ENCODE measurements at regions not wholly inside any gene's neighbourhood (a gene's known extent, or its start where the extent isn't known, plus 50 kb on each side); places are given as distances from the start of the nearest gene placed in this dataset.
A peak's percentile ranks its signal among the peaks of the same experiment; 100 is the strongest.
"Not testable (repeated sequence)": the region's sequence is repeated elsewhere in the genome, so short reads cannot be mapped to it uniquely, and the experiment has no call there.

DNA sequence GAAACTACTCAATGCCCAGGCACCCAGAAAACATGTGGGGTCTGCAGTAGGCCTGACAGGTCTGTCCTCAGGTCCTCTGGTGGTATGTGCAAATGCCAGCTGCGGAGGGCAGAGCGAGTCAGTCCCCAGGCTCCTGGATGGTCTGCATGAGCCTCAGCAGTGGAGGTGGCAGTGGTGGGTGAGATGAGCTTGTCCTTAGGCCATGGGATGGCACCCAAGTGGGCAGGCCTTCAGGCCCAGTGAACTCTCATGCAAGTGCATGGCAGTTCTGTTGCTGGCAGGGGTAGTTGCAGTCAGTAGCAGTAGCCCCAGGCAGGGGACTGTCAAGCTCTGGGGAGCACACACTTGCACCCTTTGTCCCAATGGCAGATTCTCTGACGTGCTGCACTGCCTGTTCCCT, 106.3 kb upstream of the ANXA10 start:
- H3K4me3 ChIP-seq (ENCODE audit: low read depth, low read length) = no peak overlapping the region
- DNase-seq (ENCODE audit: low read depth) = no peak

DNA sequence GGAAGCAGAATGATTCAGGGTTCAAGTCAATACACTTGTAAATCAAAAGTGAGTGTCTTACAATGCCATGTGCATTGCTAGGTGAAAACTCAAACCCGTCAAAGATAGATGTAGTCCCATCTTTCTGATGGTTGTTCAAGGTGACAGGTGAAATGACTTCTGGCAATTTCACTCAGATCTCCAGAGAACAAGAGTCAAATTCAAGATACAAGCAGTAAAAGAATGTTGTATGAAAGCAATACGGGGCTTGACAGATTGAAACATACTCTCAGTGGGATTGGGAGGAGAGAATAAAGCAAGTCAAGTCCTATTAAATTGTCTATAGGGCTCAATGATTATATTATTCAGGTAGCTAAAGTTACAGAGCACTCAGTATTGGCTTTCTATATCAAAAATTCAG, 105.1 kb upstream of the ANXA10 start:
- H3K4me3 ChIP-seq (ENCODE audit: low read depth, low read length) = no peak overlapping the region

DNA sequence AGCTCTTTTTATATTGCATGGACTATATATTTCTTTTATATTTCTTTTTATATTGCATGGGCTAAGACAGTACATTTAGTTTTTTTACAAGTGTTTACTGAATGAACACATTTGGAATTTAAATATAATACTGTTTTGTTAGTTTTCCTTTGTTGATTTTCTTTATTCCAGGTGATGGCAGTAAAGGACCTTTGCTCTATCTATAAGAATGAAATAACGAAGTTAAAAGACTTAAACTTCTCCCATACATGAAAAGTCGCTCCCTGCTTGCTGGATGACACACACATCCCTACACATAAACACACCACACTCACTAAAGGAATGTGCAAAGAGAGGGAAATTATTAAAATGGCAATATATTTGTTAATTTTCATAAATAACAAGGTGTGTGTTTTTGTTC, 102.5 kb upstream of the ANXA10 start:
- no peak for DNase-seq (ENCODE audit: low read depth)

More for the DNA sequence above, 105.1 kb upstream of the ANXA10 start:
- no peak for DNase-seq (ENCODE audit: low read depth)

DNA sequence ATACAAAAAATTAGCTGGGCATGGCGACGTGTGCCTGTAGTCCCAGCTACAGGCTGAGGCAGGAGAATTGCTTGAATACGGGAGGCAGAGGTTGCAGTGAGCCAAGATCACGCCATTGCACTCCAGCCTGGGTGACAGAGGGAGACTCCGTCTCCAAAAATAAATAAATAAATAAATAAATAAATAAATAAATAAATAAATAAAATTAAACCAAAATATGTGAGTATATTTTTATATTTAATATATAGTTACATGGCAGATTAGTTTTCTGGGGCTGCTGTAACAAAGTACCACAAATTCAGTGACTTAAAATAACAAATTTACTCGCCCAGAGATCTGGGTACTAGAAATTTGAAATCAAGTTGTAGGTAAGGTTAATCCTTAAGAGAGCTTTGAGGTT, 84.2 kb upstream of the ANXA10 start:
- not testable (repeated sequence) for DNase-seq (ENCODE audit: low read depth); H3K4me3 ChIP-seq (ENCODE audit: low read depth, low read length)

More for the DNA sequence above, 102.5 kb upstream of the ANXA10 start:
- no peak overlapping the region for H3K4me3 ChIP-seq (ENCODE audit: low read depth, low read length)

DNA sequence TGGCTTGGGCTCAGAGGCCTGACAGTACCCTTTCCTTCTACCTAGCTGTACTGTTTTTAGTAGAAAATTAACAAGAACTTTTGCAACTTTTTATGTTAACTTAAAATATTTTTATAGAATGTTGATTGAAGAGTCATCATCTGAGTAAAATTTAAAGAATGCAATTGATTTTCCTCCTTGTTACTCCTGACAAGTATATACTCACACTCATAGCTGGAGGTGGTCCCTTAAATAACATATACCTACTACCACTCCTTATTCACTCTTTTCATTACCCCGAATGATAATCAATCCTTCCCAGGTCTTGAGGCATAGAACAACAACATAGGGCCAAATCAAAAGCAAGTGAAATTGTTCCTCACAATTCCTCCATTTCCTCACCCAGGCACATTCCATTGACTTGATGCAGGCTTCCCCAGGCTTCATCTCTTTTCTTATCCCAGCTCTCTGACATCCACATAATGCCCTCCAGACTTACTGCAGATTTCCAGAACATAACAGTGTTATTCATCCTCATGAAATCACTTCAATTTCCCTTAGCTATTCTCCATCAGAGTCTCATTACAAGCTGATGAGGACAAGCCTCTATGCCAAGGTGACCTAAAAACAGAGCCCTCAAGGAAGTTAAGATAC, 73.2 kb upstream of the ANXA10 start:
- DNase-seq (ENCODE audit: low read depth) = peak; percentile 17
- no peak overlapping the region for H3K4me3 ChIP-seq (ENCODE audit: low read depth, low read length)

DNA sequence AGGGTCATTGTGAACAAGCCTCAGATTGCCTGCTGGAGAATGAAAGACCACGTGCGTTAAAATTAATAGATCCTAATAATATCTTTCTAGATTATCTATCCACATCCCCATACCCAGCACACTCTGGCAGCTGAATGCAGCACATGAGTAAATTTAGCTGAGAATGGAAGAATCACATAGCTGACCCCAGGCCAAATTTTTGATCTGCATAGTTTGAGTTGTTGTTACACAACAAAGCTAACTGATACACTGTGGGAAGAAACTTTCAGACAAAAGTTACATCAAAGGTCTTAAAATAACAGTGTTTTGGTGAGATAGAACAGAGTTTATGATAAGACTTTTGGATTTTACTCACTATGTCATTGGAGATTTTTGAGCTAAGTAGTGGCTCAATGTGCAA, 72.4 kb upstream of the ANXA10 start:
- no peak overlapping the region for H3K4me3 ChIP-seq (ENCODE audit: low read depth, low read length)
- DNase-seq (ENCODE audit: low read depth) = no peak

DNA sequence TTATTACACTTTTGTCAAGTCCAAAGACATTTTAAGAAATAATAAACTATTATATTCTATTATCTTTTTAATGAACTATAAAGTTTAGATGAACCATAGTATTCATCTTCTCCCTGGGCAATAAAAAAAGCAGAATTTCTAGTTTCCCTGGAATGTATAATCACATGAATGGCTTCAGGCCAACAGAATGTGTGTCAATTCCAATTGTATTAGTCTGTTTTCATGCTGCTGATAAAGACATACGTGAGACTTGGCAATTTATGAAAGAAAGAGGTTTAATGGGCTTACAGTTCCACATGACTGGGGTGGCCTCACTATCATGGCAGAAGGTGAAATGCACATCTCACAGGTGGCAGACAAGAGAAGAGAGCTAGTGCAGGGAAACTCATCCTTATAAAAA, 70.7 kb upstream of the ANXA10 start:
- no peak overlapping the region for H3K4me3 ChIP-seq (ENCODE audit: low read depth, low read length)
- no peak for DNase-seq (ENCODE audit: low read depth)

DNA sequence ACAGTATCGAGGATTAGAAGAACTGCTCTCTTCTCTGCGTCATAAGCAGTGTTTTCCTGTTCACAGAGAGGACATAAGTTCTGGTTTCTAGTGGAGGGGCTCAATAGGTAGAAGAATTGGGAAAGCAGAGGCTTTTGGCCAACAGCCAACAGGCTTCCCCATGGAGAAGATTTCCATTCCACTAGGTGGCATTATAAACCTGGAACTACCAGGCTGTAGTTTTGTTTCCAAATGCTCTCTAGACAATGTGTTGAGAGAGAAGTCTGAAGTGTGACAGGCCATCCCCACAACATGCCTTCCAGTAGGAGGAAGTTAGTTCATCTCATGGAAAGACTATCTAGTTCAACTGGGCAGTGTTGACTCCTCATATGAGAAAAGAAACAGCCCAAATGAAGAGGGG, 63.8 kb upstream of the ANXA10 start:
- no peak for DNase-seq (ENCODE audit: low read depth)
- H3K4me3 ChIP-seq (ENCODE audit: low read depth, low read length) = no peak overlapping the region

DNA sequence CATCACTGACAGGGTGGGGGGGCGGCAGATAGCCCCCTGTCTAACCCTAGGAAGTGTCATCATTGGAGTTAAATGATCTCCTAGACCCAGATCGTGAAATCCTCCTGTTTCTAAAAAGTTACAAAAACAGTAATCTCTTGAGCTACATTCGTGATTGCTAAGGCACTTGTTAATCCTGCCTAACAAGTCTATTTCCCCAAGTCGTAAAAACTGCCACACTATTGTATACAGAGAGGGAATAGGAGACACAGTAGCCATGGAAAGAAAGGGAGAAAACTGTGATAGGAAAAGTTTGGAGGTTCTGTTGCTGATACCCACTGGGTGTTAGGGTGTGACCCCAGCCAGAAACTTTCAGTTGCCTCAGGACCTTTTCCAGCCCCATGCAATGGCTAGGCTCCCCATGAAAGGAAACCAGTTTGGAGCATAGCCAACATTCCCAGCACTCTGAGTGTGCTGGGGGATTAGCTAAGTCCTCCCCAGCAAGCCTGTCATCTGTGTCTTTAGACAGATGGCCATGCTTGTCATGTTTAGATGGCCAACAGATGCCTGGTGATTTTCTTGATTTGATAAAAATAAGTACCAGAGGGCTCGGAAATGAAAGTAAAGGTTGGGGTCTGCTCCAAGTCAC, 63.3 kb upstream of the ANXA10 start:
- no peak overlapping the region for H3K4me3 ChIP-seq (ENCODE audit: low read depth, low read length)

DNA sequence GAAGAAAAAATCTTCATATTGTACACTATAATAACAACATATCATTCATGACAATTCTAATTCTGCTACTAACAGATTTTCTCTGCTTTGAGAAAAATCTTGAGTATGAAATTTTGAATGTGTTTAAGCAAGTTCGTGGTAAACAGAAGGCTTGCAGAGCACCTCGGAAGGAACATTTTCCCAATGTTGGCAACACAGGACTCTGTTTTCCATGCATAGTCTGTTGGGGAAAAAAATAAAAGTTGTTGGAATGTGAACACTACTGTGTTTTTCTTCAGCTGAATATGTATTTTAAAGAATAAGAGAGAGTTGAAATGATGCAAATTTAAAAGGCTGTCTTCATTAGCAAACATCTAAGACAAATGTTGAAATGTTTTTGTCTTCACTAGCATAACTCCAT, 54.7 kb upstream of the ANXA10 start:
- no peak for DNase-seq (ENCODE audit: low read depth)
- no peak overlapping the region for H3K4me3 ChIP-seq (ENCODE audit: low read depth, low read length)

More for the DNA sequence above, 63.3 kb upstream of the ANXA10 start:
- peak; percentile 5 for DNase-seq (ENCODE audit: low read depth)

DNA sequence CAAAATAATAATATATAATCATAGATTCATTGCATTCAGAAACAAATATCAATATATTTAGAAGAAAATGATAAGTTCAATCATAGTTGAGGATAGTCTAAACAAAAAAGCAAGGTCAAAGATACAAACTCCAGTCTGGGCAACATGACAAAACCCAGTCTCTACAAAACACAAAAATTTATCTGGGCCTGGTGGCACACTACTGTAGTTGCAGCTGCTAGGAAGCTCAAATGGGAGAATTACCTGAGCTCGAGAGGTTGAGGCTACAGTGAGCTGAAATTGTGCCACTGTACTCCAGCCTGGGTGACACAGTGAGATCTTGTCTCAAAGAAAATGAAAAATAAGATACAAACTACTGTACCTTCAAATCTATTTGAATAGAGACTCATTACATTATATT, 52.7 kb upstream of the ANXA10 start:
- H3K4me3 ChIP-seq (ENCODE audit: low read depth, low read length) = no peak overlapping the region
- no peak for DNase-seq (ENCODE audit: low read depth)
